DMS 273 treated with DMSO at 0.1 percent for 48 hours (cell line): ENCODE measurements at regions not wholly inside any gene's neighbourhood (a gene's known extent, or its start where the extent isn't known, plus 50 kb on each side); places are given as distances from the start of the nearest gene placed in this dataset.

ENCODE experiments used
- DNase-seq: peaks from one replicate; lab custom pipeline; 2025; lab: John Stamatoyannopoulos, UW

GRCh38 chr12:125193376-125194152 lies 128.3 kb downstream of the AACS start:
- no peak for DNase-seq

GRCh38 chr12:125194163-125194773 lies 129.0 kb downstream of the AACS start:
- no peak for DNase-seq

DNA sequence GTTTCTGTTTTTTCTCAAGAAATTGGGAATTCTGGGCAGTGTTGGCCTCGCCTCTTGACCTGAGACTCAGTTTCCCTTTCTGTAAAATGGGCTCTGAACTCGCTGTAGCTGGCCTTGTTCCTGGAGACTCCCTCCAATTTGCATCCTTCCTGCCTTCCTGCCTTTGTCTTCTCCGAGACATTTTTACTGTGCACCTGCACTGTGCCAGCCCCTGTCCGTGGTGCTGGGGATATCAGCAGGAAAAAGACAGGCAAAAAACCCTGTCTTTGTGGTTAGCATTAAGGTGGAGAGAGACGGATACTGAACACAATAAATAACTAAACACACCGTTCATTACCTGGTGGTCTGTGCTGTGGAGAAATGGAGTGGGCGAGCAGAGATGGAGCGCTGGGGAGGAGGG lies 129.8 kb downstream of the AACS start:
- no peak for DNase-seq

DNA sequence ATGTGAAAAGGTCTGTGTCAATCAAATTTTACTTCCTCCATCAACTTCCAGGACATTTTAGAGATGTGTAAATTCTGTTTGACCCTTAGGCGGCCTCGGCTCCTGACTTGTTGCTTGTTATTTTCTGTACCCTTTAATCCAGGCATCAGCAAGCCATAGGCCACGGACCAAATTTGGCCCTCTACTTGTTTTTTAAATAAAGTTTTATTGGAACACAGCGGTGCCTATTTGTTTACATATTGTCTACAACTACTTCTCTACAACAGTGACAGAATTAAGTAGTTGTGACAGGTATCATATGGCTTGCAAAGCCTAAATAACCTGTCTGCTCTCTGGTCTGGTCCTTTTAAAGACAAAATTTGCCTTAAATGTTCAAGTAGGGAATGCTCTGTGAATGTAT lies 132.1 kb downstream of the AACS start:
- DNase-seq: no peak

DNA sequence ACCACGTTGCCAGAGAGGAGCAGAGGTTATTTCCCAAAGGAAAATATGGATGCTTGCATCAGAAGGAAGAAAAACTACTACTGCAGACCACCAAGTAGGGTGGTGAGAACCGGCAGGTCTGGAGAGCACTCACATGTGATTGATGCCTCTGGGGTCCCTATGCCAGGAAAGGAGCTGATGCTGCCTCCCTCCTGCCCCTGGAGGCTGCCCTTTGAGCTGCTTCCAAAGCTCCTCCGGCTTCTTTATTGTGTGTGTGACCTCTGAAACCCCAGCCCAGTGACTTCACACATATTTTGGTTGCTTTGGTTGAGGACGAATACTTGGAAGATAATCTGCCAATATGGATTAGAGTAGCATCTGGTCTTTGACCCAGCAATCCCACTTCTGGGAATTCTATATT lies 133.4 kb downstream of the AACS start:
- no peak for DNase-seq

GRCh38 chr12:125201090-125201489 lies 135.9 kb downstream of the AACS start:
- no peak for DNase-seq

DNA sequence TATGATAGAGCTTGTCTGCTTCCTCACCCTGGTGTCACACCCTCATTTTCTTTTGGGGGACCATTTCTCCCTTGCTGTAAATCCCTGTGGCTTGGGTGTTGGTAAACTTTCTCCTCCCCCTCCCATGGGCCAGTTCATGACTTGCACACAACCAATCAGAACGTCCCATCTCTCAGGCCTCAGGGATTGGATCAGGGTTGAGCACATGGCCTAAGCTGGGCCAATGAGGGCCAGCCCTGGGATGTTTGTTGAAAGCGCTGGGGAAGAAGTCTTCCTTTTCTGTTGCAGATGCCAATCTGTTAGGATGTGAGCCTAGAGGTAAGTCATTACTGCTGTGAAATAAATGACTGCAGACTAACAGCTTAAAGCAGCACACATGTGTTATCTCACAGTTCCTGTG lies 136.7 kb downstream of the AACS start:
- DNase-seq: no peak

GRCh38 chr12:125202421-125202820 lies 137.2 kb downstream of the AACS start:
- no peak for DNase-seq

GRCh38 chr12:125203145-125203765 lies 138.0 kb downstream of the AACS start:
- DNase-seq: no peak

DNA sequence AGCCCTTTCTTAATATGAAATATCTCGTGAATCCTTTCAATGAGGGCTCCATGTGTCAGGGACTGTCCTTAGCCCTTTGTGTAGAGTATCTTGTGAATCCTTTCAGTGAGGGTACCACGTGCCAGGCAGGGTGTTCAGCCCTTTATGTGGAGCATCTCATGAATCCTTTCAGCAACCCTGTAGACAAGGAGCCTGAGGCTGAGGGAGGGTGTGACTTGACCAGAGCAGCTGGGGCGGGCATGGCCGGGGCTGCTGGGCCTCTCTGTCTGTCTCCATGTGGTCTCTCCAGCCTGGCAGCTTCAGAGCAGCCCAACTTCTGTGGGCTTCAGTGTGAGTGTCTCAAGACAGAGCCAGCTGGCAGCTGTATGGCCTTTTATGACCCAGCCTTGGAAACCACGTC lies 140.2 kb downstream of the AACS start:
- no peak for DNase-seq

DNA sequence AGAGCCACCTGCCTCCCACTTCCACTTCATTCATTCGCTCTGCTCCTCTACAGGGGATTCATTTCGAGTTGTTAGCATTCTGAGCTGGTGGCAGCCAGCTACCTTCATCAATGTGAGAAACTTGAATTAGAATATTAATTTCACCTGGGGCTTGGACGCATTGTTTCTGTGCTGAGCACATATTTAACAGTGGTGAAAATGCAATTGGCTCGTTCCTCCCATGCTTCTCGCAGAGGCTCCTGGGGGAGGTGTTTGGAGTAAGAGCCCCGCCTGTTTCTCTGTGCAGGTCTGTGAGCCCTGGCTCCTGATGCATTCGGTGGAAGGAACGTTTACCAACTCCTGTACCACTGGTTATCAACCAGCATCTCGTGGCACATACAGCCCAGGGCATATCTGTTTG lies 141.5 kb downstream of the AACS start:
- no peak for DNase-seq

GRCh38 chr12:125208334-125208733 lies 143.1 kb downstream of the AACS start:
- no peak for DNase-seq

DNA sequence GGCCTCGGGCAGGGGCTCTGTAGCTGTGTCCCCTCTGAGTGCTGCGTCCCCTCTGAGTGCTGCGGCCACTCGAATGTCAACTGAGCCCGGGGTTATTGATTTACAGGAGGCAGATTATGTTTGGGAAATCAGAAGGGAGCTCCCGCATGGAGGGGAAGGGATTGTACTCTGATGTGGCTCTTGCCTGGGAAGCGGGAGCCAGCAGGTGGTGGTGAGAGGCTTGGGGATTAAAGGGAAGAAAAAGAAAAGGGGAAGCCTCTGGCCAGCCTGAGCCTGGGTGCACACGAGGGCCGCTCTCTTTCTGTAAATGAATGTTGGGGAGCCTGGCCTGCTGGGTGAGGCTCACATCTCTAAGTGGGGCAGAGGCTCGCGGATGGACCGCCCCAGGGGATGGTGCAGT lies 143.7 kb downstream of the AACS start:
- DNase-seq: no peak

DNA sequence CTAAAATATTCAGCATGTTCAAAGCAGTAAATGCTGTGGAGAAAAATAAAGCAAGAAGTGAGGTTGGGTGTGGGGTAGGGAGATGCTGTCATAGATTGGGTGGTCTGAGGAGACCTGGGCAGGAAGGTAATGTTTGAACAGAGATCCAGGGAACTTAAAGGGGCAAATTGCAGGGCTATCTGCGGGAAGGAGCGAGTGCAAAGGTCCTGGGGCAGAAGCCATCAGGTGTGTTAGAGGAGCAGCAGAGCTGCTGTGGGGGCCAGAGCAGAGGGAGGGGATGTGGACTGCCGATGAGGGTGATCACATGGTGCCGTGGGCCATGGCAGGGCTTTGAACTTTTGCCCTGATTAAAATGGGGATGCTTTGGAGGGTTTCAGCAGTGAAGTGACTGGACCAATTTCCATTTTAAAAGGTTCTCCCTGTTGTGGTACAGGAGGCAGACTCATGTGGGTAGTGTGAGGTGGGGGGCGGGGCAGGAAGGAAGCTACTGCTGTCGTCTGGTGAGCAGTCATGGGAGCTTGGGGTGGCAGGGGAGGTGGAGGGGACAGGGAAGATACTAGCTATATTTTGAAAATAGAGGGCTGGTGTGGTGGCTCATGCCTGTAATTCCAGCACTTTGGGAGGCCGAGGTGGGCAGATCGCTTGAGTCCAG lies 145.0 kb downstream of the AACS start:
- no peak for DNase-seq

GRCh38 chr12:125211464-125211863 lies 146.2 kb downstream of the AACS start:
- DNase-seq: no peak

GRCh38 chr12:125214289-125214688 lies 149.1 kb downstream of the AACS start:
- DNase-seq: no peak

DNA sequence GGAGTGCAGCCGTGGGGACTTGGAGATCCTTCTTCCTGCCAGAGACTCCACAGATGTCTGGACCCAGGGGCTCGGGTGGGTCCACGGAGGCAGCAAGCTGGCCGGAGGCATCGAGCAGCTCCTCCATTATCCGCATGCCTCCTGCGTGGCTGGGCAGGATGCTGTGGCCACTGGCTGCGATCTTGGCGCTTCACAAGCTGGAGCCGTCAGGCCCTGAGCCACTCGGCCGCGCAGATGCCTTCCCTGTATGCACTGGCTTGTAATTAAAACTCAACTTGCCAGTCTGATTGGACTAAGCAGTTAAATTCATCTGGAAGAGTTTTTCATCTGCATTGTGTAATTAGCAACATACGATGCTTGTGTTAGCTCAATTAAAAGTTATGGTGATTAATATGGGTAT lies 151.5 kb downstream of the AACS start:
- no peak for DNase-seq

GRCh38 chr12:125217308-125217707 lies 152.1 kb downstream of the AACS start:
- no peak for DNase-seq

- no peak for DNase-seq
Observed at GRCh38 chr12:125218952-125219351, 153.7 kb downstream of the AACS start.

DNA sequence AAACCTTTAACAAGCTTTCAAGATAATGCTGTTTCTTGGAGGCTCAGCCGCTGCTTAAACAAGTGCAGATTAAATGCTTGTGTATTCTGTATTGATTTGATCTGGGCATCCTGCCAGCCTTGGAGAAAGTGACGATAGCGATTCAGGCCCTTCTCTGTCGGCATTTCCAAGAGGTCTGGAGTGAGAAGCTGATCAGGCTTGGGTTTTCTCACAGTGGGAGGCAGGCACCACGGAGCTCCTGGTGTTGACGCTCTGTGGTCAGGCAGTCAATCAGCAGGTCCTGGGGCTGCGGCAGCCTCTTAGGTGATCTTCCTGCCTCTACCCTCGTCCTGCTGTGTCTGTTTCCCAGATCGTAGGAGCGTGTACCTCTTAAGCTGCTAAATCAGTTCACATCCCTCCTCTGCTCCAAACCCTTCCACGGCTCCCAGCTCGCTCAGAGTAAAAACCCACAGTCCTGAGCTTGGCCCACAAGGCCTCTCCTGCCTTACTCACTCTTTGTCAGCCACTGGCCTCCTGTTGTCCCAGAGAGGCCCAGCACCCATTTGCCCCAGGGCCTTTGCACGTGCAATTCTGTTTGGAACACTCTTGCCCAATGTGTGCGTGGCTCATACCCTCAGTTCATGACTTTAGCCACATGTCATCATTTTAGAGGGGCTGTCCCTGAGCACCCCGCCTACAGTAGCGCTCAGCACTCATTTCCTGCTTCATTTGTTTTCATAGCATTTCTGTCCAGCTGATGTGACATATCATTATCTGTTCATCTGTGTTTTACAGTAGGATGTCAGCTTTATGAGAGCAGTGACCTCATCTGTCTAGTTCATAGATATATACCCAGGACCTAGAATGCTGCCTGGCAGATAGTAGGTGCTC lies 155.4 kb downstream of the AACS start:
- DNase-seq: no peak

GRCh38 chr12:125221602-125222001 lies 156.4 kb downstream of the AACS start:
- DNase-seq: no peak

- DNase-seq: no peak
Observed at GRCh38 chr12:125222876-125223275, 157.6 kb downstream of the AACS start.
